Heart left ventricle (tissue), 13 donors: ENCODE measurements at regions not wholly inside any gene's neighbourhood (a gene's known extent, or its start where the extent isn't known, plus 50 kb on each side); places are given as distances from the start of the nearest gene placed in this dataset.

ENCODE experiments used
- CTCF ChIP-seq, 12 donors: fragments of 200-600 bp; sonication (generic) in 4 of 12; IDR thresholded peaks; one replicate each; pipeline versions ENCODE4 v1.5.0 to v1.8.0; 2018 to 2022; ENCODE audit warnings: antibody characterized with exemption in 12 of 12, mild to moderate bottlenecking in 5 of 12
- POLR2A ChIP-seq, 2 donors: fragments of 450-650 bp; IDR thresholded peaks; one replicate each; pipeline ENCODE4 v1.6.1; 2017; ENCODE audit warnings: antibody characterized with exemption in 2 of 2, mild to moderate bottlenecking in 2 of 2, moderate library complexity in 2 of 2
- donor health status: ischemic (EF 13 %, LVEDD 7.1; RV severe dilation, severe dysfunction).
- donor health status: DM: no; HTN: yes; CAD: no.
- donor health status: DM: no; HTN: no; CAD: no.
- donor health status: ischemic (EF 25% LVEDD 6.9; RV normal size, moderate dysfunction).
- donor health status: ischemic (EF 25% LVEDD 5.7; RV mildly dilated, moderate dysfunction).
- donor health status: ischemic (EF 35%, LVEDD 5.7; RV mildly dilated, moderate dysfunction).
- donor health status: nonischemic (EF 11% LVEDD 7.7; RV severe dilation, severe dysfunction).
- donor health status: DM: yes; HTN: yes; CAD: no.
- donor health status: PGD.
- donor health status: ischemic (EF 29% LVEDD 5.4; RV normal size, mild dysfunction).
- donor health status: nonischemic (EF 23%, LVEDD 6.1; RV moderate dilation, normal function).

GRCh38 chr17:71976011-71976649 is 144.7 kb upstream of the SOX9 start:
- TF ChIP-seq CTCF (IDR thresholded peaks at IDR 0.05) (no peak), POLR2A (IDR thresholded peaks at IDR 0.05) (no peak)
